WTC11 (cell line): ENCODE measurements at regions not wholly inside any gene's neighbourhood (a gene's known extent, or its start where the extent isn't known, plus 50 kb on each side); places are given as distances from the start of the nearest gene placed in this dataset.

Experiments
- ATAC-seq: fragments of 200-7000 bp; cut with Tn5 transposase; 2 replicates; pipeline ENCODE4 v1.10.0; 2021; ENCODE audit warnings: mild to moderate bottlenecking, moderate library complexity
- CTCF ChIA-PET: fragments of 300-600 bp; sonication (Branson Sonifier 250); formaldehyde crosslinking; loops from one replicate; lab custom pipeline; 2021; ENCODE audit warnings: antibody characterized with exemption; lab: Charles Lee
- POLR2A ChIA-PET: fragments of 350-600 bp; sonication (Branson Sonifier 250); formaldehyde crosslinking; loops from one replicate; lab custom pipeline; 2021; ENCODE audit warnings: antibody characterized with exemption; lab: Charles Lee
- DNase-seq: peaks from one replicate; pipeline ENCODE4 v3.0.0; 2021; ENCODE audit warnings: low spot score
- H3K27ac Mint-ChIP-seq: 2 replicates; pipeline ENCODE4 v1.8.0; 2021; ENCODE audit warnings: mixed read lengths
- H3K27me3 Mint-ChIP-seq: 2 replicates; pipeline ENCODE4 v1.8.0; 2021; ENCODE audit warnings: low read depth, mild to moderate bottlenecking, moderate library complexity, mixed read lengths
- H3K36me3 Mint-ChIP-seq: 2 replicates; pipeline ENCODE4 v1.8.0; 2021; ENCODE audit warnings: mixed read lengths
- H3K4me1 Mint-ChIP-seq: 2 replicates; pipeline ENCODE4 v1.8.0; 2022; ENCODE audit warnings: mixed read lengths
- H3K4me3 Mint-ChIP-seq: 2 replicates; pipeline ENCODE4 v1.8.0; 2021; ENCODE audit warnings: mild to moderate bottlenecking, moderate library complexity, mixed read lengths
- H3K9me3 Mint-ChIP-seq: 2 replicates; pipeline ENCODE4 v1.8.0; 2021; ENCODE audit warnings: mixed read lengths
- AFF4 ChIP-seq: sonication (generic); formaldehyde crosslinking; IDR thresholded peaks from 2 replicates; pipeline ENCODE4 v1.8.1; 2023; ENCODE audit warnings: mild to moderate bottlenecking, missing genetic modification reagents, borderline replicate concordance
- ATF1 ChIP-seq: sonication (generic); formaldehyde crosslinking; IDR thresholded peaks from 2 replicates; pipeline ENCODE4 v1.8.1; 2023; ENCODE audit warnings: mild to moderate bottlenecking, moderate library complexity, missing genetic modification reagents
- ATF3 ChIP-seq: sonication (generic); formaldehyde crosslinking; conservative IDR thresholded peaks from 2 replicates; pipeline ENCODE4 v1.8.1; 2022; ENCODE audit warnings: mild to moderate bottlenecking, missing genetic modification reagents
- CREM ChIP-seq: sonication (generic); formaldehyde crosslinking; IDR thresholded peaks from 2 replicates; pipeline ENCODE4 v1.8.1; 2022; ENCODE audit warnings: mild to moderate bottlenecking, missing genetic modification reagents, moderate library complexity
- E2F5 ChIP-seq: sonication (generic); formaldehyde crosslinking; IDR thresholded peaks from 2 replicates; pipeline ENCODE4 v1.8.1; 2022; ENCODE audit warnings: mild to moderate bottlenecking, moderate library complexity, missing genetic modification reagents
- FOXK1 ChIP-seq: sonication (generic); formaldehyde crosslinking; IDR thresholded peaks from 2 replicates; pipeline ENCODE4 v1.8.0; 2022; ENCODE audit warnings: mild to moderate bottlenecking, moderate library complexity, missing genetic modification reagents
- GABPB1 ChIP-seq: sonication (generic); formaldehyde crosslinking; IDR thresholded peaks from 2 replicates; pipeline ENCODE4 v1.8.1; 2023; ENCODE audit warnings: mild to moderate bottlenecking, missing genetic modification reagents
- HMGA2 ChIP-seq: fragments of 250-450 bp; sonication (Bioruptor Pico); IDR thresholded peaks from 2 replicates; pipeline ENCODE4 v1.4.0; 2021; ENCODE audit warnings: mild to moderate bottlenecking, moderate library complexity
- HMGXB4 ChIP-seq: sonication (generic); formaldehyde crosslinking; IDR thresholded peaks from 2 replicates; pipeline ENCODE4 v1.8.1; 2023; ENCODE audit warnings: mild to moderate bottlenecking, moderate library complexity, missing genetic modification reagents
- MXD4 ChIP-seq: fragments of 250-450 bp; sonication (Bioruptor Pico); IDR thresholded peaks from 2 replicates; pipeline ENCODE4 v1.8.0; 2021; ENCODE audit warnings: mild to moderate bottlenecking, moderate library complexity, borderline replicate concordance
- MYBL2 ChIP-seq: sonication (generic); formaldehyde crosslinking; IDR thresholded peaks from 2 replicates; pipeline ENCODE4 v1.8.1; 2023; ENCODE audit warnings: mild to moderate bottlenecking, moderate library complexity, missing genetic modification reagents
- NR1H2 ChIP-seq: sonication (generic); formaldehyde crosslinking; IDR thresholded peaks from 2 replicates; pipeline ENCODE4 v1.9.0; 2021; ENCODE audit warnings: mild to moderate bottlenecking, moderate library complexity, missing genetic modification reagents
- PRRX2 ChIP-seq: fragments of 250-450 bp; sonication (Bioruptor Pico); IDR thresholded peaks from 2 replicates; pipeline ENCODE4 v1.8.0; 2021; ENCODE audit warnings: mild to moderate bottlenecking
- SMAD3 ChIP-seq: sonication (generic); formaldehyde crosslinking; IDR thresholded peaks from 2 replicates; pipeline ENCODE4 v1.8.0; 2022; ENCODE audit warnings: missing genetic modification reagents, mild to moderate bottlenecking, borderline replicate concordance
- SOX15 ChIP-seq: fragments of 250-450 bp; sonication (Bioruptor Pico); IDR thresholded peaks from 2 replicates; pipeline ENCODE4 v1.9.0; 2021; ENCODE audit warnings: mild to moderate bottlenecking
- SP1 ChIP-seq: sonication (generic); formaldehyde crosslinking; conservative IDR thresholded peaks from 2 replicates; pipeline ENCODE4 v1.8.1; 2022; ENCODE audit warnings: missing genetic modification reagents
- TCF7 ChIP-seq: sonication (generic); formaldehyde crosslinking; IDR thresholded peaks from 2 replicates; pipeline ENCODE4 v1.8.0; 2022; ENCODE audit warnings: mild to moderate bottlenecking, low read depth, missing genetic modification reagents, moderate library complexity
- USF1 ChIP-seq: sonication (generic); formaldehyde crosslinking; IDR thresholded peaks from 2 replicates; pipeline ENCODE4 v1.8.0; 2022; ENCODE audit warnings: mild to moderate bottlenecking, missing genetic modification reagents
- ZNF423 ChIP-seq: fragments of 250-450 bp; sonication (Bioruptor Pico); IDR thresholded peaks from 2 replicates; pipeline ENCODE4 v2.1.2; 2022; ENCODE audit warnings: mild to moderate bottlenecking, moderate library complexity
- TF ChIP-seq, protein P1 (sequence below): fragments of 250-450 bp; sonication (Bioruptor Pico); IDR thresholded peaks from 2 replicates; pipeline ENCODE4 v1.8.0; 2021; ENCODE audit warnings: mild to moderate bottlenecking
- TF ChIP-seq, protein P2 (sequence below): fragments of 200-600 bp; IDR thresholded peaks from 2 replicates; pipeline ENCODE4 v1.8.0; 2022; ENCODE audit warnings: antibody characterized with exemption
- TF ChIP-seq, protein P3 (sequence below): sonication (generic); formaldehyde crosslinking; IDR thresholded peaks from 2 replicates; pipeline ENCODE4 v1.8.1; 2023; ENCODE audit warnings: mild to moderate bottlenecking, missing genetic modification reagents

GRCh38 chr2:239587311-239587731, 186.5 kb upstream of the HDAC4 start:
- peak; percentile 5 for DNase-seq
- peaks cover 12% of the 10 kb centered on the region for H3K36me3 Mint-ChIP-seq
- H3K4me1 Mint-ChIP-seq: peaks cover 8% of the 10 kb centered on the region
- H3K4me3 Mint-ChIP-seq: no peak overlapping the region
- peaks cover 18% of the 10 kb centered on the region for H3K9me3 Mint-ChIP-seq
- POLR2A ChIA-PET: no interaction called here
- ATAC-seq: no peak
- TF ChIP-seq ATF3 (no peak), SMAD3 (CRISPR knock-in tag) (no peak), GABPB1 (CRISPR knock-in tag) (no peak), USF1 (CRISPR knock-in tag) (no peak), PRRX2 (CRISPR knock-in tag) (no peak), E2F5 (no peak), FOXK1 (no peak), TCF7 (CRISPR knock-in tag) (no peak), MYBL2 (no peak), HMGXB4 (CRISPR knock-in tag) (no peak), ZNF423 (CRISPR knock-in tag) (no peak), MXD4 (CRISPR knock-in tag) (no peak), HMGA2 (no peak), SP1 (CRISPR knock-in tag) (no peak)
- TF ChIP-seq, protein P1, sequence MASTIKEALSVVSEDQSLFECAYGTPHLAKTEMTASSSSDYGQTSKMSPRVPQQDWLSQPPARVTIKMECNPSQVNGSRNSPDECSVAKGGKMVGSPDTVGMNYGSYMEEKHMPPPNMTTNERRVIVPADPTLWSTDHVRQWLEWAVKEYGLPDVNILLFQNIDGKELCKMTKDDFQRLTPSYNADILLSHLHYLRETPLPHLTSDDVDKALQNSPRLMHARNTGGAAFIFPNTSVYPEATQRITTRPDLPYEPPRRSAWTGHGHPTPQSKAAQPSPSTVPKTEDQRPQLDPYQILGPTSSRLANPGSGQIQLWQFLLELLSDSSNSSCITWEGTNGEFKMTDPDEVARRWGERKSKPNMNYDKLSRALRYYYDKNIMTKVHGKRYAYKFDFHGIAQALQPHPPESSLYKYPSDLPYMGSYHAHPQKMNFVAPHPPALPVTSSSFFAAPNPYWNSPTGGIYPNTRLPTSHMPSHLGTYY (CRISPR knock-in tag): no peak
- TF ChIP-seq, protein P2, sequence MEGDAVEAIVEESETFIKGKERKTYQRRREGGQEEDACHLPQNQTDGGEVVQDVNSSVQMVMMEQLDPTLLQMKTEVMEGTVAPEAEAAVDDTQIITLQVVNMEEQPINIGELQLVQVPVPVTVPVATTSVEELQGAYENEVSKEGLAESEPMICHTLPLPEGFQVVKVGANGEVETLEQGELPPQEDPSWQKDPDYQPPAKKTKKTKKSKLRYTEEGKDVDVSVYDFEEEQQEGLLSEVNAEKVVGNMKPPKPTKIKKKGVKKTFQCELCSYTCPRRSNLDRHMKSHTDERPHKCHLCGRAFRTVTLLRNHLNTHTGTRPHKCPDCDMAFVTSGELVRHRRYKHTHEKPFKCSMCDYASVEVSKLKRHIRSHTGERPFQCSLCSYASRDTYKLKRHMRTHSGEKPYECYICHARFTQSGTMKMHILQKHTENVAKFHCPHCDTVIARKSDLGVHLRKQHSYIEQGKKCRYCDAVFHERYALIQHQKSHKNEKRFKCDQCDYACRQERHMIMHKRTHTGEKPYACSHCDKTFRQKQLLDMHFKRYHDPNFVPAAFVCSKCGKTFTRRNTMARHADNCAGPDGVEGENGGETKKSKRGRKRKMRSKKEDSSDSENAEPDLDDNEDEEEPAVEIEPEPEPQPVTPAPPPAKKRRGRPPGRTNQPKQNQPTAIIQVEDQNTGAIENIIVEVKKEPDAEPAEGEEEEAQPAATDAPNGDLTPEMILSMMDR: no peak
- TF ChIP-seq, all 79 proteins: peak for 0
- Mint-ChIP-seq H3K27ac (no peak overlapping the region), H3K27me3 (no peaks in the 10 kb centered on the region; the same call in 1 of the 2 replicates)
- CTCF ChIA-PET: interaction anchor here (0.6 kb wide), 1 partner anchor 74 kb away, joined by 3 read pairs; no protein-coding TSS in a partner anchor

GRCh38 chr2:239586651-239587310, 186.0 kb upstream of the HDAC4 start:
- Mint-ChIP-seq H3K36me3 (peaks cover 7% of the 10 kb centered on the region), H3K9me3 (peaks cover 13% of the 10 kb centered on the region), H3K4me1 (peaks cover 13% of the 10 kb centered on the region), H3K4me3 (no peak overlapping the region), H3K27ac (no peak overlapping the region), H3K27me3 (no peaks in the 10 kb centered on the region)
- no peak for ATAC-seq
- CTCF ChIA-PET: no interaction called here
- peak; percentile 7 for DNase-seq
- POLR2A ChIA-PET: no interaction called here
- TF ChIP-seq NR1H2 (CRISPR knock-in tag): no peak
- TF ChIP-seq CREM (CRISPR knock-in tag): no peak
- no peak for TF ChIP-seq SOX15 (CRISPR knock-in tag)
- TF ChIP-seq AFF4 (CRISPR knock-in tag): no peak
- no peak for TF ChIP-seq SMAD3 (CRISPR knock-in tag)
- TF ChIP-seq E2F5: no peak
- TF ChIP-seq ATF1 (CRISPR knock-in tag): no peak
- TF ChIP-seq, protein P3, sequence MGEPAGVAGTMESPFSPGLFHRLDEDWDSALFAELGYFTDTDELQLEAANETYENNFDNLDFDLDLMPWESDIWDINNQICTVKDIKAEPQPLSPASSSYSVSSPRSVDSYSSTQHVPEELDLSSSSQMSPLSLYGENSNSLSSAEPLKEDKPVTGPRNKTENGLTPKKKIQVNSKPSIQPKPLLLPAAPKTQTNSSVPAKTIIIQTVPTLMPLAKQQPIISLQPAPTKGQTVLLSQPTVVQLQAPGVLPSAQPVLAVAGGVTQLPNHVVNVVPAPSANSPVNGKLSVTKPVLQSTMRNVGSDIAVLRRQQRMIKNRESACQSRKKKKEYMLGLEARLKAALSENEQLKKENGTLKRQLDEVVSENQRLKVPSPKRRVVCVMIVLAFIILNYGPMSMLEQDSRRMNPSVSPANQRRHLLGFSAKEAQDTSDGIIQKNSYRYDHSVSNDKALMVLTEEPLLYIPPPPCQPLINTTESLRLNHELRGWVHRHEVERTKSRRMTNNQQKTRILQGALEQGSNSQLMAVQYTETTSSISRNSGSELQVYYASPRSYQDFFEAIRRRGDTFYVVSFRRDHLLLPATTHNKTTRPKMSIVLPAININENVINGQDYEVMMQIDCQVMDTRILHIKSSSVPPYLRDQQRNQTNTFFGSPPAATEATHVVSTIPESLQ (CRISPR knock-in tag): no peak
